GM12874 (cell line): ENCODE measurements at regions not wholly inside any gene's neighbourhood (a gene's known extent, or its start where the extent isn't known, plus 50 kb on each side); places are given as distances from the start of the nearest gene placed in this dataset.

Experiments used
- CTCF ChIP-seq: IDR thresholded peaks from 2 replicates; pipeline ENCODE4 v1.5.1; 2011; ENCODE audit warnings: low read depth, mild to moderate bottlenecking, control low read depth, low read length, moderate library complexity; ENCODE audit not compliant: insufficient read depth

GRCh38 chr2:147688242-147688641 is 156.6 kb upstream of the ACVR2A start:
- no peak for TF ChIP-seq CTCF

- no peak for TF ChIP-seq CTCF
Measured at GRCh38 chr2:147686365-147686764, 158.5 kb upstream of the ACVR2A start.

- no peak for TF ChIP-seq CTCF
Measured at GRCh38 chr2:147684903-147685302, 159.9 kb upstream of the ACVR2A start.

- TF ChIP-seq CTCF: no peak
Measured at GRCh38 chr2:147683380-147683779, 161.4 kb upstream of the ACVR2A start.

GRCh38 chr2:147681093-147681492 is 163.7 kb upstream of the ACVR2A start:
- TF ChIP-seq CTCF: no peak

DNA sequence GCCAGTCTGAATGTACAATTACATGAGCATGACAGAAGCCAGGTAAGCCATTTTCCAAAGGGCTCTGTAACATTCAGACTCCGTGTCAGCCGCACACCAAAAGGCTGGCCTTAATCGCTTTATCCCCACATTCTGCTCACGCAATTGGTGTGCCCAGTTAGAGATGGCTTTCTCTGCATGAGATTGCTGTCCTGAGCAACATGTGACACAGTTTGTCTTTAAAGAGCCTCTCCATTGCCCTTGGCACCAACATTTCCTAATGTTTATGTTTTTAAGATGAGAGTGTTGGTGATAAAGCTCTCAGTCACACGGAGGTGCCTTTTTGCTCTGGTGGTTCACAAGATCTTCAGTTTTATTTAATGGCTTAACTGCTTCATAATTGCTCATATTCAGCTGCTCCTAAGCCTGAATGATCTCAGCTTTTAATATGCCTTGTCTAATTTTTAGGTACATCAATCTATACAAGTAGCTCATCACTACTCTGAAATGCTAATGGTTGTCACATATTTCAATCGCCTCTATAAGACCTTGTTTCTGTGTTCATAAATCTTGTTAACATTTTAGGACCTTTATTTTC is 164.8 kb upstream of the ACVR2A start:
- TF ChIP-seq CTCF: no peak

- TF ChIP-seq CTCF: no peak
Measured at GRCh38 chr2:147679191-147679954, 165.5 kb upstream of the ACVR2A start.
